ENCODE measurements at regions not wholly inside any gene's neighbourhood (a gene's known extent, or its start where the extent isn't known, plus 50 kb on each side); places are given as distances from the start of the nearest gene placed in this dataset.

DNA sequence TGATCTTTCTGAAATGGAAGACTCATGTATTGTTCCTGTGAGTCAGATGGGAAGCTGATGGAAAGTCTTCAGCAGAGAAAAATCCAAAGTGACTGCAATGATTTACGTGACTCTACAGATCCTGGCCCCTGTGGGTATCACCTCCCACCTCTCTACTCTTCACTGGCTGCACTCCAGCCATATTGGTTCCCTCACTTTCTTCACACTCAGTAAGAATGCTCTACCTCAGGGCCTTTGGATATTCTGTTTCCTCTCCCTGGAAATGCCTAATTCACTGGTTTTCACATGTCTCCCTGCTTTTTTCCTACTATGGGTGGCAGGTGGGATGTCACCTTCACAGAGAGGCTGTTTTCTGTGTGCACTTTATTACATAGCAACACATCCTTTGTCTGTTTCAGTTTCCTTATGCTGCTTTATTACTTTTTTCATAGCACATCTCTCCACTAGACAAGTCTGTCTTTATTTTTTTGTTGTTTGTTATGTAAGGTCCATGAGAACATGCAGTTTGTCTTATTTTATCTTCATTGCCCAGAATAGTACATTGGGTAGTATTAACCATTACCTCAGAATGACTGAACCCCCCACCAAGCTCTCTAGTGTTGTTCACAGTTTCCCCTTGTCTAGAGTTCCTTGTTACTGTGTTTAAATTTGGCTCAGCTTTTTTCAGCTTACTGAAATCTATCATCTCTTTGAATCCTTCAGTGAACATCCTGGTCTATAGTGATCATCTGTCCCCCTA is 57.6 kb upstream of the CLNK start:
- in situ Hi-C loops (cut with MboI; ENCODE audit: low sequenced_read_pairs): no loop called here
- Histone ChIP-seq H4K91ac (ENCODE audit: insufficient read depth, low read depth, low read length) (no peak overlapping the region), H2AK9ac (replicated peaks; ENCODE audit: low read depth, low read length, poor library complexity) (no peak overlapping the region), H2BK15ac (ENCODE audit: low read depth, low read length) (no peak overlapping the region), H3K4me2 (ENCODE audit: low read depth, low read length) (no peak overlapping the region), H3K36me3 (ENCODE audit: control insufficient read depth, insufficient read depth, low read length) (no peaks in the 10 kb centered on the region), H3K23ac (ENCODE audit: low read depth, low read length) (no peak overlapping the region), H3K9me3 (ENCODE audit: control insufficient read depth, insufficient read depth, low read length) (no peaks in the 10 kb centered on the region), H4K8ac (ENCODE audit: low read depth in 2 of 2, low read length in 2 of 2) (no peak overlapping the region), H3K9me1 (ENCODE audit: insufficient read depth, low read length) (no peaks in the 10 kb centered on the region), H2AK5ac (ENCODE audit: low read depth, low read length) (no peak overlapping the region), H3K14ac (replicated peaks; ENCODE audit: low read depth, low read length) (no peak overlapping the region), H3K56ac (ENCODE audit: extremely low read depth, insufficient read depth, low read length) (no peak overlapping the region), H2BK120ac (ENCODE audit: low read depth, low read length) (no peak overlapping the region), H3K9ac (ENCODE audit: low read depth, low read length) (no peak overlapping the region), H2AFZ (replicated peaks; ENCODE audit: low read length, poor library complexity) (no peak overlapping the region), H4K20me1 (ENCODE audit: insufficient read depth, low read length) (no peaks in the 10 kb centered on the region), H2BK5ac (ENCODE audit: low read depth, low read length, poor library complexity, severe bottlenecking) (no peak overlapping the region), H3K4me1 (ENCODE audit: control insufficient read depth, insufficient read depth, low read length) (peaks cover 4% of the 10 kb centered on the region; the same call in 1 of the 2 replicates), H3K4ac (ENCODE audit: low read depth, low read length) (no peak overlapping the region), H3K4me3 (ENCODE audit: insufficient read depth, low read depth, low read length) (no peak overlapping the region), H3K27me3 (ENCODE audit: control insufficient read depth, insufficient read depth, low read length) (no peaks in the 10 kb centered on the region; the same call in 1 of the 2 replicates), H3K79me1 (ENCODE audit: low read depth in 1 of 2, low read length in 2 of 2) (no peaks in the 10 kb centered on the region), H4K5ac (ENCODE audit: low read depth, low read length) (no peak overlapping the region), H3K27ac (ENCODE audit: insufficient read depth, low read length) (no peak overlapping the region), H2BK20ac (ENCODE audit: low read depth, low read length) (no peak overlapping the region), H3K18ac (ENCODE audit: low read depth, low read length) (no peak overlapping the region)
- dilution Hi-C loops (cut with HindIII; ENCODE audit: low sequenced_read_pairs, unreplicated experiment): no loop called here
- ATAC-seq (ENCODE audit: low read depth) (no peak), DNase-seq (no peak)
- TF ChIP-seq RAD21 (IDR thresholded peaks at IDR 0.05; ENCODE audit: low read length): no peak
- no peak for TF ChIP-seq BHLHE40 (IDR thresholded peaks at IDR 0.05; ENCODE audit: low read depth, low read length)
- no peak for TF ChIP-seq RFX5 (IDR thresholded peaks at IDR 0.05; ENCODE audit: low read depth, low read length)
- TF ChIP-seq, protein P1, sequence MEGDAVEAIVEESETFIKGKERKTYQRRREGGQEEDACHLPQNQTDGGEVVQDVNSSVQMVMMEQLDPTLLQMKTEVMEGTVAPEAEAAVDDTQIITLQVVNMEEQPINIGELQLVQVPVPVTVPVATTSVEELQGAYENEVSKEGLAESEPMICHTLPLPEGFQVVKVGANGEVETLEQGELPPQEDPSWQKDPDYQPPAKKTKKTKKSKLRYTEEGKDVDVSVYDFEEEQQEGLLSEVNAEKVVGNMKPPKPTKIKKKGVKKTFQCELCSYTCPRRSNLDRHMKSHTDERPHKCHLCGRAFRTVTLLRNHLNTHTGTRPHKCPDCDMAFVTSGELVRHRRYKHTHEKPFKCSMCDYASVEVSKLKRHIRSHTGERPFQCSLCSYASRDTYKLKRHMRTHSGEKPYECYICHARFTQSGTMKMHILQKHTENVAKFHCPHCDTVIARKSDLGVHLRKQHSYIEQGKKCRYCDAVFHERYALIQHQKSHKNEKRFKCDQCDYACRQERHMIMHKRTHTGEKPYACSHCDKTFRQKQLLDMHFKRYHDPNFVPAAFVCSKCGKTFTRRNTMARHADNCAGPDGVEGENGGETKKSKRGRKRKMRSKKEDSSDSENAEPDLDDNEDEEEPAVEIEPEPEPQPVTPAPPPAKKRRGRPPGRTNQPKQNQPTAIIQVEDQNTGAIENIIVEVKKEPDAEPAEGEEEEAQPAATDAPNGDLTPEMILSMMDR (conservative IDR thresholded peaks at IDR 0.05; ENCODE audit: low read depth, low read length): no peak
- TF ChIP-seq CHD1 (IDR thresholded peaks at IDR 0.05; ENCODE audit: low read depth, low read length): no peak
- TF ChIP-seq FOS (IDR thresholded peaks at IDR 0.05; ENCODE audit: low read depth, low read length): no peak
- TF ChIP-seq, protein P2, sequence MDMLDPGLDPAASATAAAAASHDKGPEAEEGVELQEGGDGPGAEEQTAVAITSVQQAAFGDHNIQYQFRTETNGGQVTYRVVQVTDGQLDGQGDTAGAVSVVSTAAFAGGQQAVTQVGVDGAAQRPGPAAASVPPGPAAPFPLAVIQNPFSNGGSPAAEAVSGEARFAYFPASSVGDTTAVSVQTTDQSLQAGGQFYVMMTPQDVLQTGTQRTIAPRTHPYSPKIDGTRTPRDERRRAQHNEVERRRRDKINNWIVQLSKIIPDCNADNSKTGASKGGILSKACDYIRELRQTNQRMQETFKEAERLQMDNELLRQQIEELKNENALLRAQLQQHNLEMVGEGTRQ (IDR thresholded peaks at IDR 0.05; ENCODE audit: low read depth, low read length): no peak
- TF ChIP-seq POLR2A (IDR thresholded peaks at IDR 0.05; ENCODE audit: low read depth, low read length): no peak
- TF ChIP-seq MAZ (IDR thresholded peaks at IDR 0.05; ENCODE audit: borderline replicate concordance, low read depth, low read length): no peak
- TF ChIP-seq, protein P3, sequence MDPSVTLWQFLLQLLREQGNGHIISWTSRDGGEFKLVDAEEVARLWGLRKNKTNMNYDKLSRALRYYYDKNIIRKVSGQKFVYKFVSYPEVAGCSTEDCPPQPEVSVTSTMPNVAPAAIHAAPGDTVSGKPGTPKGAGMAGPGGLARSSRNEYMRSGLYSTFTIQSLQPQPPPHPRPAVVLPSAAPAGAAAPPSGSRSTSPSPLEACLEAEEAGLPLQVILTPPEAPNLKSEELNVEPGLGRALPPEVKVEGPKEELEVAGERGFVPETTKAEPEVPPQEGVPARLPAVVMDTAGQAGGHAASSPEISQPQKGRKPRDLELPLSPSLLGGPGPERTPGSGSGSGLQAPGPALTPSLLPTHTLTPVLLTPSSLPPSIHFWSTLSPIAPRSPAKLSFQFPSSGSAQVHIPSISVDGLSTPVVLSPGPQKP (IDR thresholded peaks at IDR 0.05; ENCODE audit: borderline replicate concordance, low read depth, low read length): no peak
- no peak for TF ChIP-seq RCOR1 (IDR thresholded peaks at IDR 0.05; ENCODE audit: insufficient replicate concordance, low read length)
- no peak for TF ChIP-seq SMC3 (IDR thresholded peaks at IDR 0.05; ENCODE audit: low read depth, low read length)
- no peak for TF ChIP-seq NFE2L2 (IDR thresholded peaks at IDR 0.05; ENCODE audit: low read depth, low read length)
- TF ChIP-seq CEBPB (IDR thresholded peaks at IDR 0.05; ENCODE audit: low read depth, low read length): no peak
- TF ChIP-seq MAFK (IDR thresholded peaks at IDR 0.05; ENCODE audit: low read depth, low read length): no peak
- TF ChIP-seq MXI1 (IDR thresholded peaks at IDR 0.05; ENCODE audit: borderline replicate concordance, low read depth, low read length): no peak
- intact Hi-C loops (cut with micrococcal nuclease): no loop called here
- WGBS, 2 experiments (ENCODE audit: extremely low coverage in 2 of 2, insufficient read length in 1 of 2): no CpG with 5 or more reads among the region's 1 CpG
- CTCF ChIA-PET: no interaction called here
- POLR2A ChIA-PET (ENCODE audit: unreplicated experiment): no interaction called here
- no TSS peak for BruUV-seq (replicated peaks)

All from IMR-90 (cell line).